Neural progenitor cell (in vitro differentiated cells): ENCODE measurements at regions not wholly inside any gene's neighbourhood (a gene's known extent, or its start where the extent isn't known, plus 50 kb on each side); places are given as distances from the start of the nearest gene placed in this dataset.

Experiments used
- DNase-seq: peaks from one replicate; pipeline ENCODE4 v3.0.0-alpha.2; 2016; ENCODE audit warnings: low spot score
- H2AFZ ChIP-seq: fragments of 200-600 bp; sonication (generic); replicated peaks from 2 replicates; pipeline ENCODE4 v1.6.1; 2016; ENCODE audit warnings: antibody characterized with exemption
- H3F3A ChIP-seq: fragments of 200-600 bp; sonication (generic); 2 replicates; pipeline ENCODE4 v1.6.1; 2016; ENCODE audit warnings: antibody characterized with exemption, low read depth
- H3K27ac ChIP-seq: fragments of 200-600 bp; sonication (generic); 2 replicates; pipeline ENCODE4 v1.5.1; 2016; ENCODE audit warnings: mild to moderate bottlenecking
- H3K27me3 ChIP-seq: fragments of 200-600 bp; sonication (generic); 2 replicates; pipeline ENCODE4 v1.6.1; 2016; ENCODE audit warnings: mild to moderate bottlenecking, moderate library complexity
- H3K36me3 ChIP-seq: fragments of 200-600 bp; sonication (generic); 2 replicates; pipeline ENCODE4 v1.5.1; 2016
- H3K4me1 ChIP-seq: fragments of 200-600 bp; sonication (generic); 2 replicates; pipeline ENCODE4 v1.6.1; 2016; ENCODE audit warnings: mixed run types
- H3K4me2 ChIP-seq: fragments of 200-600 bp; sonication (generic); 2 replicates; pipeline ENCODE4 v1.6.1; 2016
- H3K4me3 ChIP-seq: fragments of 200-600 bp; sonication (generic); 2 replicates; pipeline ENCODE4 v1.5.1; 2016
- H3K79me2 ChIP-seq: fragments of 200-600 bp; sonication (generic); 2 replicates; pipeline ENCODE4 v1.6.1; 2016; ENCODE audit warnings: low read depth
- H3K9ac ChIP-seq: fragments of 200-600 bp; sonication (generic); 2 replicates; pipeline ENCODE4 v1.6.1; 2016
- H3K9me3 ChIP-seq: fragments of 200-600 bp; sonication (generic); 2 replicates; pipeline ENCODE4 v1.5.1; 2016; ENCODE audit warnings: low read depth
- H4K20me1 ChIP-seq: fragments of 200-600 bp; sonication (generic); 2 replicates; pipeline ENCODE4 v1.6.1; 2016; ENCODE audit warnings: low read depth
- H3K27ac Mint-ChIP-seq: 3 replicates; pipeline ENCODE4 v1.8.0; 2021; ENCODE audit warnings: mixed read lengths
- H3K27me3 Mint-ChIP-seq: 2 replicates; pipeline ENCODE4 v1.8.0; 2022; ENCODE audit warnings: low read depth, mild to moderate bottlenecking, inconsistent platforms, moderate library complexity, mixed read lengths; ENCODE audit not compliant: insufficient read depth
- H3K36me3 Mint-ChIP-seq: 3 replicates; pipeline ENCODE4 v1.8.0; 2021; ENCODE audit warnings: mixed read lengths
- H3K4me1 Mint-ChIP-seq: 3 replicates; pipeline ENCODE4 v1.8.0; 2021; ENCODE audit warnings: mixed read lengths
- H3K4me3 Mint-ChIP-seq: 3 replicates; pipeline ENCODE4 v1.8.0; 2021; ENCODE audit warnings: mild to moderate bottlenecking, moderate library complexity, mixed read lengths
- H3K9me3 Mint-ChIP-seq: 3 replicates; pipeline ENCODE4 v1.8.0; 2020; ENCODE audit warnings: mixed read lengths
- EZH2 ChIP-seq: fragments of 200-600 bp; sonication (generic); IDR thresholded peaks from 2 replicates; pipeline ENCODE4 v1.6.1; 2017; ENCODE audit warnings: antibody characterized with exemption, mild to moderate bottlenecking, moderate library complexity
- EZH2phosphoT487 ChIP-seq: fragments of 200-600 bp; sonication (generic); IDR thresholded peaks from 2 replicates; pipeline ENCODE4 v1.6.1; 2017; ENCODE audit warnings: antibody characterized with exemption
- TF ChIP-seq, protein P1 (sequence below): fragments of 200-600 bp; sonication (generic); IDR thresholded peaks from 2 replicates; pipeline ENCODE4 v1.5.1; 2017; ENCODE audit warnings: antibody characterized with exemption, mild to moderate bottlenecking

DNA sequence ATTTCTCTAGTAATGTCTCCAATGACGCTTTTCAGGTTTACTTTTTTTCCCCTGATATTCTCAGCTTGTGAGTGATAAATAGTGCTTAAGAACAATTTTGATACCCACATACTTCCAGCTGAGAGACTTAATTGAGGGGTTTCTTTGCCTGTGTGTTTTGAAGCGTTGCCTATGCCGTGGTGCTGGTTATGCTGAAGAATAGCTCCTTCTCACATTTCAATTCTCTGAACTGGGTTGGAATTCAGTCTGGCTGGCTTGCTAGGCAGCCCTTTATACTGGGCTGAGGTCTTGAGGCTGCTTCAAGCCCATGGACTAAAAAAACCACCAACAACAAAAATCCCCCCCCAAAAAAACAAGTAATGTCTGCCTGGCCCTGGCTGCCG lies 87.4 kb downstream of the CHST2 start:
- peak overlapping the region; percentile 17 for H3K4me3 Mint-ChIP-seq
- Histone ChIP-seq H2AFZ (no peak overlapping the region), H3K9ac (no peak overlapping the region), H3K79me2 (no peaks in the 10 kb centered on the region), H3K9me3 (no peaks in the 10 kb centered on the region), H3K36me3 (no peaks in the 10 kb centered on the region), H3K27me3 (no peaks in the 10 kb centered on the region), H3K4me3 (no peak overlapping the region), H4K20me1 (no peaks in the 10 kb centered on the region), H3F3A (peaks cover 17% of the 10 kb centered on the region), H3K4me2 (peak overlapping the region; percentile 57), H3K4me1 (peaks cover 32% of the 10 kb centered on the region), H3K27ac (peak overlapping the region; percentile 50)
- TF ChIP-seq EZH2phosphoT487, result no peak
- TF ChIP-seq, protein P1, sequence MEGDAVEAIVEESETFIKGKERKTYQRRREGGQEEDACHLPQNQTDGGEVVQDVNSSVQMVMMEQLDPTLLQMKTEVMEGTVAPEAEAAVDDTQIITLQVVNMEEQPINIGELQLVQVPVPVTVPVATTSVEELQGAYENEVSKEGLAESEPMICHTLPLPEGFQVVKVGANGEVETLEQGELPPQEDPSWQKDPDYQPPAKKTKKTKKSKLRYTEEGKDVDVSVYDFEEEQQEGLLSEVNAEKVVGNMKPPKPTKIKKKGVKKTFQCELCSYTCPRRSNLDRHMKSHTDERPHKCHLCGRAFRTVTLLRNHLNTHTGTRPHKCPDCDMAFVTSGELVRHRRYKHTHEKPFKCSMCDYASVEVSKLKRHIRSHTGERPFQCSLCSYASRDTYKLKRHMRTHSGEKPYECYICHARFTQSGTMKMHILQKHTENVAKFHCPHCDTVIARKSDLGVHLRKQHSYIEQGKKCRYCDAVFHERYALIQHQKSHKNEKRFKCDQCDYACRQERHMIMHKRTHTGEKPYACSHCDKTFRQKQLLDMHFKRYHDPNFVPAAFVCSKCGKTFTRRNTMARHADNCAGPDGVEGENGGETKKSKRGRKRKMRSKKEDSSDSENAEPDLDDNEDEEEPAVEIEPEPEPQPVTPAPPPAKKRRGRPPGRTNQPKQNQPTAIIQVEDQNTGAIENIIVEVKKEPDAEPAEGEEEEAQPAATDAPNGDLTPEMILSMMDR, result no peak
- no peak for TF ChIP-seq EZH2
- H3K4me1 Mint-ChIP-seq, result peaks cover 52% of the 10 kb centered on the region
- peaks cover 11% of the 10 kb centered on the region for H3K9me3 Mint-ChIP-seq
- peaks cover 6% of the 10 kb centered on the region for H3K27me3 Mint-ChIP-seq
- H3K27ac Mint-ChIP-seq, result peak overlapping the region; percentile 82
- peak; percentile 57 for DNase-seq
- no peaks in the 10 kb centered on the region for H3K36me3 Mint-ChIP-seq

DNA sequence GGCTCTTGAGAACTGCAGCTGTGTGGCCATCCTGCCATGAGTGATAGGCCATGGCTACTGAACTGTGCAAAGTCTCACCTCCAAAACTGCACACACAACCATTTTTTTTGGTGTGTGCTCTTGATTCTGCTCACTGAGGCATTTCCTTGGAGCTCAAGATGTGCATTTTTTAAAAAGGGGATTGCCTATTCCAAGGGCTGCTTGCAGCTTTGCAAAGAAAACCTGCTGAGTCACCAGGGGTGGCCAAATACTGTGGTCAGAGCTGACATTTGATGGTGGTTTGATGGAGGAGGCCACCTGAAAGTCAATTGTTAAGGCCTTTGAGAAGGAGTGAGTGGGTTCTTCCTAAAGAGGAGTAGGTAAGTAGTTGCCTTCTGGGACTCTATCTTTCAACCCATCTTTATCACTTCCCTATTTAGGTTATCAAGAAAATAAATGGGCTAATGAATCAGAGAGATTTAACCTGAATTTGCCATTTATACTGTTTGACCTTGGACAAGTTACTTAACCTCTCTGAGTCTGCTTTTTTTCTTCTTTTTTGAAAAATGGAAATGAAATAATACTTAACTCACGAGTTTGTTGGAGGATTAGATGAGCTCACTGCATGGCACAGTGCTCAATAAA lies 87.9 kb downstream of the CHST2 start:
- Histone ChIP-seq H3K4me2 (peak overlapping the region; percentile 57), H3K9me3 (no peaks in the 10 kb centered on the region), H3F3A (peaks cover 17% of the 10 kb centered on the region), H2AFZ (no peak overlapping the region), H3K27me3 (no peaks in the 10 kb centered on the region), H3K4me3 (no peak overlapping the region), H3K36me3 (no peaks in the 10 kb centered on the region), H3K79me2 (no peaks in the 10 kb centered on the region), H3K4me1 (peaks cover 28% of the 10 kb centered on the region), H3K9ac (no peak overlapping the region), H3K27ac (peak overlapping the region; percentile 50), H4K20me1 (no peaks in the 10 kb centered on the region)
- H3K4me1 Mint-ChIP-seq, result peaks cover 47% of the 10 kb centered on the region
- H3K36me3 Mint-ChIP-seq, result no peaks in the 10 kb centered on the region
- DNase-seq, result peak; percentile 29
- TF ChIP-seq EZH2 (no peak), EZH2phosphoT487 (no peak)
- TF ChIP-seq, protein P1, result no peak
- peaks cover 6% of the 10 kb centered on the region for H3K27me3 Mint-ChIP-seq
- peak overlapping the region; percentile 82 for H3K27ac Mint-ChIP-seq
- H3K4me3 Mint-ChIP-seq, result peak overlapping the region; percentile 17
- peaks cover 11% of the 10 kb centered on the region for H3K9me3 Mint-ChIP-seq

DNA sequence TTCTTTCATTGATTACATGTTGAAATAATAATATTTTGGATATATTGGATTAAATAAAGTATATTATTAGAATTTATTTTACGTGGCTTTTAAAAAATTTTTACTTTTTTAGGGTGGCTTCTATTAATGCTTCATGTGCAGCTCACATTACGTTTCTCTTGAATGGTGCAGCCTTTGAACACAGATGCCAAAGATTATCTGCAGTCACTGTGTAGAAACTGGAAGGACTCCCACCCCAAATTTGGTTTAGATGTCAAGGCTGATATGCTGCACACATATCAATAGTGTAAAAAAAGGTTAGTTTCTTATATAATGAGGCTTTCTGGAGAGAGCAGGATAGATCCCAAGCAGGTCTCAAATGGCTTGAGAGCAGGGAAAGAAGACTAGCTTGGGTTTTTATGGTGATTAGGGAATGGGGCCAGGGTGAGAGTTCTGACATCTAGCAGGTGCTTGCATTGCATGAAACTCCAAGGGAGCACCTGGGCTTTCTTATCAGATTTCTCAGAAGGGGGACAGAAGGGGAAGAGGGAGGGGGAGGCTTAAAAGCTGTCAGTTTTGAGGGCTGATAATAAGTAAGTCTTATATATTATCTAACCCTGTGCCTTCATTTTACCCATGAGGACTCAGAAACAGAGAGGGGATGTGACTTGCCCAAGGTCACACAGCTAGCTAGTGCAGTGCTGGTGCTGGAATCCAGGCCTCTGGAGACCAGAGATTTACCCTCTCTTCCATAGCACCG lies 89.6 kb downstream of the CHST2 start:
- H3K4me1 ChIP-seq, result peaks cover 28% of the 10 kb centered on the region
- no peak for TF ChIP-seq EZH2
- no peak for TF ChIP-seq EZH2phosphoT487
- TF ChIP-seq, protein P1, result no peak
- peaks cover 9% of the 10 kb centered on the region for H3K9me3 Mint-ChIP-seq
- DNase-seq, result no peak
- H2AFZ ChIP-seq, result no peak overlapping the region
- H3K27me3 ChIP-seq, result no peaks in the 10 kb centered on the region
- peak overlapping the region; percentile 39 for H3K27ac Mint-ChIP-seq
- H3K4me2 ChIP-seq, result no peak overlapping the region
- peaks cover 17% of the 10 kb centered on the region for H3F3A ChIP-seq
- no peak overlapping the region for H3K27ac ChIP-seq
- no peaks in the 10 kb centered on the region for H3K9me3 ChIP-seq
- H3K27me3 Mint-ChIP-seq, result peaks cover 6% of the 10 kb centered on the region
- H4K20me1 ChIP-seq, result no peaks in the 10 kb centered on the region
- H3K9ac ChIP-seq, result no peak overlapping the region
- H3K36me3 Mint-ChIP-seq, result no peaks in the 10 kb centered on the region
- H3K36me3 ChIP-seq, result no peaks in the 10 kb centered on the region
- H3K79me2 ChIP-seq, result no peaks in the 10 kb centered on the region
- no peak overlapping the region for H3K4me3 Mint-ChIP-seq
- peaks cover 37% of the 10 kb centered on the region for H3K4me1 Mint-ChIP-seq
- no peak overlapping the region for H3K4me3 ChIP-seq
